ENCODE measurements at regions not wholly inside any gene's neighbourhood (a gene's known extent, or its start where the extent isn't known, plus 50 kb on each side); places are given as distances from the start of the nearest gene placed in this dataset.

DNA sequence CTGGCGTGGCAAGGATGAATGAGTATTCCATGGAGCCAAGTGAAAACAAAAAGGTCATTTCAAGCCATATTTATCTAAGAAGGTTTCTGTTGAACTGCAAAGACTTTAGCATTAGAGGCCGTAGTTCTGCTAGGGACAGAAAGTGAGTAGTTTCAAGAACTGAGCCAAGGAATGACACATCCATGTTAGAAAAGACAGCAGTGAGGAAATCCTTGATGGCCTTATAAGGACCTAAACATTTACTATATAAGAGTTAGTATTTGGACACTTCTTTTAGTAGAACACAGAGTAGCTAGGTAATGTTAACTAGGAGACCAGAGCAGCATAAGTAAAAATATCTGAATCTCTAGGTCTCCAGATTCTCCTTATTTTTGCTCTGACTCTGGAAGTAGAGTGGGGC lies 329.8 kb upstream of the SEMA3D start:
- no peak for DNase-seq (ENCODE audit: low read depth)
- TF ChIP-seq, protein P1, sequence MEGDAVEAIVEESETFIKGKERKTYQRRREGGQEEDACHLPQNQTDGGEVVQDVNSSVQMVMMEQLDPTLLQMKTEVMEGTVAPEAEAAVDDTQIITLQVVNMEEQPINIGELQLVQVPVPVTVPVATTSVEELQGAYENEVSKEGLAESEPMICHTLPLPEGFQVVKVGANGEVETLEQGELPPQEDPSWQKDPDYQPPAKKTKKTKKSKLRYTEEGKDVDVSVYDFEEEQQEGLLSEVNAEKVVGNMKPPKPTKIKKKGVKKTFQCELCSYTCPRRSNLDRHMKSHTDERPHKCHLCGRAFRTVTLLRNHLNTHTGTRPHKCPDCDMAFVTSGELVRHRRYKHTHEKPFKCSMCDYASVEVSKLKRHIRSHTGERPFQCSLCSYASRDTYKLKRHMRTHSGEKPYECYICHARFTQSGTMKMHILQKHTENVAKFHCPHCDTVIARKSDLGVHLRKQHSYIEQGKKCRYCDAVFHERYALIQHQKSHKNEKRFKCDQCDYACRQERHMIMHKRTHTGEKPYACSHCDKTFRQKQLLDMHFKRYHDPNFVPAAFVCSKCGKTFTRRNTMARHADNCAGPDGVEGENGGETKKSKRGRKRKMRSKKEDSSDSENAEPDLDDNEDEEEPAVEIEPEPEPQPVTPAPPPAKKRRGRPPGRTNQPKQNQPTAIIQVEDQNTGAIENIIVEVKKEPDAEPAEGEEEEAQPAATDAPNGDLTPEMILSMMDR (conservative IDR thresholded peaks at IDR 0.05; ENCODE audit: low read depth, low read length): no peak
- no peak overlapping the region for H3K4me3 ChIP-seq (ENCODE audit: low read depth, low read length)

DNA sequence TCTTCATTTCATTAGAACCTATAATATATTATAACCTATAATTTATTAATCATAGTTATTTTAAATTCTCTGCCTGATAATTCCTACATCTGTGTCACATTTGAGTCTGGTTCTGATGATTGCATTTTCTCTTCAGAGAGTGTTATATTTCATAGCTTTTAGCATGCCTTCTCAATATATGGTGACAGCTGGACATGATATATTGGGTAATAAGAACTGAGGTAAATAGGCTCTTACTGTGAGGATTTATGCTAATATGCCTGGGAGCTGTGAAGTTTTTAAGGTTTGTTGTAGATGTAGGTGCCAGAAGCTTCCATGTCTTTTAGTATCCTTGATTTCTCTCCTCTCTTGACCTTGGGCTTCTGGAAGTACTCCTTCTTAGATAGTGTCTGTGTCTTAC lies 325.9 kb upstream of the SEMA3D start:
- no peak for DNase-seq (ENCODE audit: low read depth)
- TF ChIP-seq, protein P1 (conservative IDR thresholded peaks at IDR 0.05; ENCODE audit: low read depth, low read length): no peak
- H3K4me3 ChIP-seq (ENCODE audit: low read depth, low read length): no peak overlapping the region

DNA sequence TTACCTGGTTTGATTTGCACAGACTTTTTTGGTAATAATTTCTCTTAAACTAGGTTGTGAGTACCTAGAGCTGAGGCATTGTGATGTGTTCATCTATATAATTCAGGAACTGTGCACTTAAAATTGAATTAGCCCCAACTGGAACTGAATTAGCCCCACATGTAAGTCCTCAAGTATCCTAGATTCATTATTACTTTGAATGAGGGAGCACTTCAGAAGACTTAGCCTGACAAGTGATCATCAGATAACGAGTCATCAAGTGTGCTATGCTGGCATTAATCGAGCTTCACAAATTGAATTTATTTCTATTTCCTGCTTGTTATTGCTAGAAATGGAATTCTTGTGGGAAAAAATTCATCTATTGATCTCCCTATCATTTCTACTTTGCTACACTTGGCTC lies 323.4 kb upstream of the SEMA3D start:
- TF ChIP-seq, protein P1 (conservative IDR thresholded peaks at IDR 0.05; ENCODE audit: low read depth, low read length): no peak
- H3K4me3 ChIP-seq (ENCODE audit: low read depth, low read length): no peak overlapping the region
- DNase-seq (ENCODE audit: low read depth): no peak

DNA sequence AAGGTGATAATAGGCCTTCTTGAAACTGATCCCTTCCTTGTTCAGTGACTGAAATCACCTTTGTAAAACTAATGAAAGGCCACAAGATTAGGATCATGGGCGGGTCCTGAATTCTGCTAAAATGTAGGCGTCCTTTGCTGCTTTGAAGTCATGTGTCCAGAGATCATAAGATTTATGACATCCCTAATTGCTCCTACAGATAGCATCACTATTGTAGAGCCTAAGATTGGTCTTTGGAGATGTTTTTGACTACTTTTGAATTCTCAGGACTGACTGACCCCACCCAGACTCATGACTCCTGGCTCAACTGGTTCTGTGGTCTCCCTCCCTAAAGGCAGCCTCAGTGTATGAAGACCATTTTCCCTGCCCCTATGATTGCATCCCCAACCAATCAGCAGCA lies 322.6 kb upstream of the SEMA3D start:
- DNase-seq (ENCODE audit: low read depth): no peak
- H3K4me3 ChIP-seq (ENCODE audit: low read depth, low read length): no peak overlapping the region
- TF ChIP-seq, protein P1 (conservative IDR thresholded peaks at IDR 0.05; ENCODE audit: low read depth, low read length): no peak

DNA sequence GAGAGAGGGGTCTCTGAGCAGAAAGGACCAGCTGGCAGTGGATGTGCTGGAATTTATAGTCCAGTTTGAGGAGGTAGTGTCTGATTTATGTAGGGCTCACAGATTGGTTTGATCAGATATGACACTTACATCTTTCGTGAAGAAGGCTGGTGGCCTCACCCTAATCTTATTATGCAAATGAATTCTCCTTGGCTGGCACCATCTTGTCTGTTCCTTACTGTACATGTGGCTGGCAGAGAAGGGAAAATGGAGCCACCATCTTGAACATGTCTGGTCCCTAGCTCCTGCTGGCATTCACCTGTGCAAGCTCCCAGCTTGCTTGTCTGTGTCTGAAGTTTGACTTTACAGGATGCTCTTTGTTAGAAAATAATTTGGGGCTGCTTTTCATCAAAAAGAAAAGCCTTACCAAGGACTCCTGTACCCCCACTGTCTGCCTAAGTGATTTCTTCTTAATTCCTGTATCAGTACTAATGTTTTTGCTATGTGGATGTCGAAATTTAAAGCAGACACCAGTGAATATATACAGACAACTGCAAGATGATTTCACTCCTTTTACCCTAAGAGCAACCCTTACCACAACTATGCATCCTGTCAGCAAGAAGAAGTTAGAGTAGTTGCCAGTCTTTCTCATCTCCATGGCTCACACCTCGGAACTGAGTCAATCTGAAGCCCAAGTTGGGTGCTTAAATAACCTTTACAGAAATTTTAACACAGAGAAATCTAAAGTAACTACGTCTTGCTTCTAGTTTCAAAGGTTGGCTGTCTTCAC lies 322.0 kb upstream of the SEMA3D start:
- TF ChIP-seq, protein P1 (conservative IDR thresholded peaks at IDR 0.05; ENCODE audit: low read depth, low read length): no peak
- H3K4me3 ChIP-seq (ENCODE audit: low read depth, low read length): no peak overlapping the region
- no peak for DNase-seq (ENCODE audit: low read depth)

DNA sequence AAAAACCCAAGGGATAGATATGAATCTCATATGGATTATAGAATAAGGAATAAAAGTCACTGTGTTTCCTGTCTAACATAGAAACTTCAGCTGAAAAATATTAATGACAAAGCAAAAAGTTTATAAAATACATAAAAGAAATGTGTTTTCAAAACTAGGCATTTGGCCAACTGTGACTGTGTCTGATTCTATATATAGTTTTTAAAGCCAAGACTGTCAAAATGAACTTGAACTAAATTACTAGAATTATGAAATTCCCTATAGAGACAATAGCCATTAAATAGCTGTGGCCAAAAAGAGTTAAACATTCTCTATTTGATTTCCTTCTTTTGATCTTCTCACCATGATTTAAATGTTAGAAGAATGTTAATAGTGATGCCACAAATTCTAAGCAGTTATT lies 311.2 kb upstream of the SEMA3D start:
- TF ChIP-seq, protein P1 (conservative IDR thresholded peaks at IDR 0.05; ENCODE audit: low read depth, low read length): no peak
- DNase-seq (ENCODE audit: low read depth): no peak
- no peak overlapping the region for H3K4me3 ChIP-seq (ENCODE audit: low read depth, low read length)

DNA sequence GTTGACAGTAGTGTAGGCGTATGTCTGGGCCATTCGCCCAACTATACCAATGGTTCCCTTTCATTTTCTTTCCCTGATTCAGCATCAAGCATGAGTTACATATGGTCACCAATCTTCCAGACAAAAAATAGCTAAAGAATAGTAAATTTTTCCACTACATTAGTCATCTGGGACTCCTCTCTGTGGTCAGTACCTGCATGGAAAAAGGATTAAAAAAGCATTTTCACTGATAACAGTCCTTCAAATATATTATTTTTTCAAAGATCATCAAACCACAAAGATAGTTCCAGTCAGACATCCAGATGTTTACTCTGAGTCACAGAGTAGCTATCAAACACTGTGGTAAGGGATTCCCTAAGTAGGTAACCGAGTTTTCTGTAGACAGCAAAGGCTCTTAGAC lies 302.6 kb upstream of the SEMA3D start:
- no peak overlapping the region for H3K4me3 ChIP-seq (ENCODE audit: low read depth, low read length)
- DNase-seq (ENCODE audit: low read depth): no peak
- TF ChIP-seq, protein P1 (conservative IDR thresholded peaks at IDR 0.05; ENCODE audit: low read depth, low read length): no peak

All from epithelial cell of proximal tubule (primary cell).